Panc1 (cell line): ENCODE measurements at regions not wholly inside any gene's neighbourhood (a gene's known extent, or its start where the extent isn't known, plus 50 kb on each side); places are given as distances from the start of the nearest gene placed in this dataset.
"Not testable (repeated sequence)": the region's sequence is repeated elsewhere in the genome, so short reads cannot be mapped to it uniquely, and the experiment has no call there.

ENCODE experiments used
- ATAC-seq: fragments of 200-7000 bp; cut with Tn5 transposase; 2 replicates; pipeline ENCODE4 v1.9.1; 2020; ENCODE audit warnings: mild to moderate bottlenecking, moderate library complexity
- BruUV-seq: library from RNA; stranded (reverse); fragments of 400-500 nt; replicated peaks from 2 replicates; lab custom pipeline; 2021; lab: Mats Ljungman, UMichigan
- CTCF ChIA-PET: fragments of 300-600 bp; sonication (Branson Sonifier 250); formaldehyde crosslinking; loops from one replicate; lab custom pipeline; 2022; ENCODE audit warnings: antibody characterized with exemption; lab: Charles Lee
- POLR2A ChIA-PET: fragments of 300-600 bp; sonication (Branson Sonifier 250); formaldehyde crosslinking; loops from one replicate; lab custom pipeline; 2022; ENCODE audit warnings: antibody characterized with exemption; lab: Charles Lee
- DNase-seq: peaks from one replicate; pipeline ENCODE4 v3.0.0-alpha.2; 2010; ENCODE audit warnings: low read depth, low spot score
- H3K27ac ChIP-seq: 2 replicates; pipeline ENCODE4 v1.5.1; 2011; ENCODE audit warnings: mild to moderate bottlenecking, low read length, inconsistent platforms
- H3K27me3 ChIP-seq: fragments of 200-500 bp; sonication (Bioruptor generic); 2 replicates; pipeline ENCODE4 v1.6.0; 2014; ENCODE audit warnings: low read length, inconsistent platforms; ENCODE audit not compliant: control insufficient read depth, insufficient read depth
- H3K36me3 ChIP-seq: fragments of 200-500 bp; sonication (Bioruptor generic); 2 replicates; pipeline ENCODE4 v1.5.1; 2014; ENCODE audit warnings: inconsistent platforms, mild to moderate bottlenecking, low read length, moderate library complexity; ENCODE audit not compliant: control insufficient read depth, insufficient read depth
- H3K4me1 ChIP-seq: 2 replicates; pipeline ENCODE4 v1.5.1; 2011; ENCODE audit warnings: inconsistent platforms, mild to moderate bottlenecking, low read length, moderate library complexity; ENCODE audit not compliant: control insufficient read depth, insufficient read depth
- H3K4me3 ChIP-seq, 2 experiments: 2 replicates each; pipeline ENCODE4 v1.5.1; 2011 to 2012; ENCODE audit warnings: low read depth in 2 of 2, low read length in 2 of 2, mild to moderate bottlenecking in 2 of 2, inconsistent platforms in 1 of 2, moderate library complexity in 1 of 2
- H3K9me3 ChIP-seq: fragments of 200-500 bp; sonication (Bioruptor generic); 2 replicates; pipeline ENCODE4 v1.5.1; 2014; ENCODE audit warnings: low read depth, mild to moderate bottlenecking, inconsistent platforms, low read length, moderate library complexity; ENCODE audit not compliant: control insufficient read depth, insufficient read depth
- POLR2AphosphoS5 ChIP-seq: IDR thresholded peaks from 2 replicates; pipeline ENCODE4 v1.6.1; 2012; ENCODE audit warnings: mild to moderate bottlenecking, low read depth, low read length, moderate library complexity
- SIN3A ChIP-seq: IDR thresholded peaks from 2 replicates; pipeline ENCODE4 v1.6.1; 2012; ENCODE audit warnings: low read depth, mild to moderate bottlenecking, low read length, moderate library complexity, borderline replicate concordance; ENCODE audit not compliant: insufficient read depth
- TCF7L2 ChIP-seq: IDR thresholded peaks from 2 replicates; pipeline ENCODE4 v1.6.1; 2011; ENCODE audit warnings: mild to moderate bottlenecking, low read depth, low read length, inconsistent platforms
- in situ Hi-C: cut with HindIII; loops from 2 replicates; pipeline ENCODE4 v1.10.0; 2016; ENCODE audit warnings: low sequenced_read_pairs, low pct_unique_long_range_greater_than_20kb
- intact Hi-C: fragments of 100-400 bp; cut with micrococcal nuclease; formaldehyde crosslinking; loops from one replicate; pipeline ENCODE4 v1.10.0; 2022; ENCODE audit not compliant: unreplicated experiment
- TF ChIP-seq, protein P1 (sequence below): fragments of 450-650 bp; IDR thresholded peaks from 2 replicates; pipeline ENCODE4 v1.5.1; 2017; ENCODE audit warnings: mild to moderate bottlenecking
- TF ChIP-seq, protein P2 (sequence below), 2 experiments: IDR thresholded peaks; 2 replicates each; pipeline ENCODE4 v1.6.1; 2011 to 2012; ENCODE audit warnings: low read depth in 2 of 2, control low read depth in 1 of 2, low read length in 1 of 2, mild to moderate bottlenecking in 1 of 2, moderate library complexity in 1 of 2; ENCODE audit not compliant: insufficient read depth in 1 of 2

DNA sequence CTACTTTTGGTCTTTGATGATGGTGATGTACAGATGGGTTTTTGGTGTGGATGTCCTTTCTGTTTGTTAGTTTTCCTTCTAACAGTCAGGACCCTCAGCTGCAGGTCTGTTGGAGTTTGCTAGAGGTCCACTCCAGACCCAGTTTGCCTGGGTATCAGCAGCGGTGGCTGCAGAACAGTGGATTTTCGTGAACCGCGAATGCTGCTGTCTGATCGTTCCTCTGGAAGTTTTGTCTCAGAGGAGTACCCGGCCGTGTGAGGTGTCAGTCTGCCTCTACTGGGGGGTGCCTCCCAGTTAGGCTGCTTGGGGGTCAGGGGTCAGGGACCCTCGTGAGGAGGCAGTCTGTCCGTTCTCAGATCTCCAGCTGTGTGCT lies 56.6 kb upstream of the TNFAIP8 start:
- H3K4me3 ChIP-seq, ATAC-seq, intact Hi-C loops, in situ Hi-C loops, CTCF ChIA-PET, DNase-seq, BruUV-seq, POLR2A ChIA-PET, H3K27me3 ChIP-seq, H3K36me3 ChIP-seq, H3K9me3 ChIP-seq, H3K27ac ChIP-seq: not testable (repeated sequence)
- H3K4me1 ChIP-seq: peaks cover 11% of the 10 kb centered on the region

DNA sequence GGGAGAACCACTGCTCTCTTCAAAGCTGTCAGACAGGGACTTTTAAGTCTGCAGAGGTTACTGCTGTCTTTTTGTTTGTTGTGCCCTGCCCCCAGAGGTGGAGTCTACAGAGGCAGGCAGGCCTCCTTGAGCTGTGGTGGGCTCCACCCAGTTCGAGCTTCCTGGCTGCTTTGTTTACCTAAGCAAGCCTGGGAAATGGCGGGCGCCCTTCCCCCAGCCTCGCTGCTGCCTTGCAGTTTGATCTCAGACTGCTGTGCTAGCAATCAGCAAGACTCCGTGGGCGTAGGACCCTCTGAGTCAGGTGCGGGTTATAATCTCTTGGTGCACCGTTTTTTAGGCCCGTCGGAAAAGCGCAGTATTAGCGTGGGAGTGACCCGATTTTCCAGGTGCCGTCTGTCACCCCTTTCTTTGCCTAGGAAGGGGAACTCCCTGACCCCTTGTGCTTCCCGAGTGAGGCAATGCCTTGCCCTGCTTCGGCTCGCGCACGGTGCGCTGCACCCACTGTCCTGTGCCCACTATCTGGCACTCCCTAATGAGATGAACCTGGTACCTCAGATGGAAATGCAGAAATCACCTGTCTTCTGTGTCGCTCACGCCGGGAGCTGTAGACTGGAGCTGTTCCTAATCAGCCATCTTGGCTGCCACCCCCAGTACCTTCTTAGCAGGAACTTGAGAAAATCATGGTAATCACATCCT lies 56.1 kb upstream of the TNFAIP8 start:
- CTCF ChIA-PET, H3K27ac ChIP-seq, in situ Hi-C loops, POLR2A ChIA-PET, H3K9me3 ChIP-seq, intact Hi-C loops, H3K4me3 ChIP-seq, H3K27me3 ChIP-seq, DNase-seq, H3K36me3 ChIP-seq, ATAC-seq, BruUV-seq: not testable (repeated sequence)
- H3K4me1 ChIP-seq: peaks cover 14% of the 10 kb centered on the region

DNA sequence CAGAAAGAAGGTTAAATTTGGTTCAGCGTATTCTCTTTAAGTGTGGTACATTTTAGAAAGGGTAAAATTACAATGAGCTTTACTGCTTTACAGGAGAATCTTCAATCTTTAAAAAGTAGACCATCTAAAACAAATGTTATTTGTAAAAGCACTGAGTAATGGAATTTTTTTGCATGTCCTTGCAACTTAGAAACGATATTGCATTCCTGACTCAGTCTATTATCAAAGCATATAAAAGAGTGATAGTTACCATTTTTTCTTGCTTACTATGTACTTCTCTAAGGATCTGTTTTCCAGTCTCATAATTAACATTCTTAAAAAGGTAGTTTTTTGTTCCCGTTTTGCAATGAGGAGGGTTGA lies 55.5 kb upstream of the TNFAIP8 start:
- no peak overlapping the region for H3K27ac ChIP-seq
- TF ChIP-seq, protein P1, sequence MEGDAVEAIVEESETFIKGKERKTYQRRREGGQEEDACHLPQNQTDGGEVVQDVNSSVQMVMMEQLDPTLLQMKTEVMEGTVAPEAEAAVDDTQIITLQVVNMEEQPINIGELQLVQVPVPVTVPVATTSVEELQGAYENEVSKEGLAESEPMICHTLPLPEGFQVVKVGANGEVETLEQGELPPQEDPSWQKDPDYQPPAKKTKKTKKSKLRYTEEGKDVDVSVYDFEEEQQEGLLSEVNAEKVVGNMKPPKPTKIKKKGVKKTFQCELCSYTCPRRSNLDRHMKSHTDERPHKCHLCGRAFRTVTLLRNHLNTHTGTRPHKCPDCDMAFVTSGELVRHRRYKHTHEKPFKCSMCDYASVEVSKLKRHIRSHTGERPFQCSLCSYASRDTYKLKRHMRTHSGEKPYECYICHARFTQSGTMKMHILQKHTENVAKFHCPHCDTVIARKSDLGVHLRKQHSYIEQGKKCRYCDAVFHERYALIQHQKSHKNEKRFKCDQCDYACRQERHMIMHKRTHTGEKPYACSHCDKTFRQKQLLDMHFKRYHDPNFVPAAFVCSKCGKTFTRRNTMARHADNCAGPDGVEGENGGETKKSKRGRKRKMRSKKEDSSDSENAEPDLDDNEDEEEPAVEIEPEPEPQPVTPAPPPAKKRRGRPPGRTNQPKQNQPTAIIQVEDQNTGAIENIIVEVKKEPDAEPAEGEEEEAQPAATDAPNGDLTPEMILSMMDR: no peak
- TF ChIP-seq, protein P2, sequence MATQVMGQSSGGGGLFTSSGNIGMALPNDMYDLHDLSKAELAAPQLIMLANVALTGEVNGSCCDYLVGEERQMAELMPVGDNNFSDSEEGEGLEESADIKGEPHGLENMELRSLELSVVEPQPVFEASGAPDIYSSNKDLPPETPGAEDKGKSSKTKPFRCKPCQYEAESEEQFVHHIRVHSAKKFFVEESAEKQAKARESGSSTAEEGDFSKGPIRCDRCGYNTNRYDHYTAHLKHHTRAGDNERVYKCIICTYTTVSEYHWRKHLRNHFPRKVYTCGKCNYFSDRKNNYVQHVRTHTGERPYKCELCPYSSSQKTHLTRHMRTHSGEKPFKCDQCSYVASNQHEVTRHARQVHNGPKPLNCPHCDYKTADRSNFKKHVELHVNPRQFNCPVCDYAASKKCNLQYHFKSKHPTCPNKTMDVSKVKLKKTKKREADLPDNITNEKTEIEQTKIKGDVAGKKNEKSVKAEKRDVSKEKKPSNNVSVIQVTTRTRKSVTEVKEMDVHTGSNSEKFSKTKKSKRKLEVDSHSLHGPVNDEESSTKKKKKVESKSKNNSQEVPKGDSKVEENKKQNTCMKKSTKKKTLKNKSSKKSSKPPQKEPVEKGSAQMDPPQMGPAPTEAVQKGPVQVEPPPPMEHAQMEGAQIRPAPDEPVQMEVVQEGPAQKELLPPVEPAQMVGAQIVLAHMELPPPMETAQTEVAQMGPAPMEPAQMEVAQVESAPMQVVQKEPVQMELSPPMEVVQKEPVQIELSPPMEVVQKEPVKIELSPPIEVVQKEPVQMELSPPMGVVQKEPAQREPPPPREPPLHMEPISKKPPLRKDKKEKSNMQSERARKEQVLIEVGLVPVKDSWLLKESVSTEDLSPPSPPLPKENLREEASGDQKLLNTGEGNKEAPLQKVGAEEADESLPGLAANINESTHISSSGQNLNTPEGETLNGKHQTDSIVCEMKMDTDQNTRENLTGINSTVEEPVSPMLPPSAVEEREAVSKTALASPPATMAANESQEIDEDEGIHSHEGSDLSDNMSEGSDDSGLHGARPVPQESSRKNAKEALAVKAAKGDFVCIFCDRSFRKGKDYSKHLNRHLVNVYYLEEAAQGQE (IDR thresholded peaks at IDR 0.05; ENCODE audit: insufficient read depth in 1 of 2, low read depth in 2 of 2, low read length in 1 of 2): no peak
- TF ChIP-seq SIN3A: no peak
- TF ChIP-seq POLR2AphosphoS5: no peak
- TF ChIP-seq TCF7L2: no peak
- H3K4me1 ChIP-seq: peaks cover 14% of the 10 kb centered on the region
- ChIA-PET CTCF (no interaction called here), POLR2A (no interaction called here)
- no peak for ATAC-seq
- no peak for DNase-seq
- H3K36me3 ChIP-seq: no peaks in the 10 kb centered on the region
- no peaks in the 10 kb centered on the region for H3K9me3 ChIP-seq
- intact Hi-C loops: no loop called here
- H3K4me3 ChIP-seq: no peak overlapping the region
- in situ Hi-C loops: no loop called here
- BruUV-seq: no TSS peak
- no peaks in the 10 kb centered on the region for H3K27me3 ChIP-seq
